22Rv1 (cell line): ENCODE measurements at regions not wholly inside any gene's neighbourhood (a gene's known extent, or its start where the extent isn't known, plus 50 kb on each side); places are given as distances from the start of the nearest gene placed in this dataset.

ENCODE experiments used
- H3K27ac ChIP-seq: fragments of 450-650 bp; 2 replicates; pipeline ENCODE4 v1.5.1; 2017
- ZFX ChIP-seq: fragments of 450-650 bp; IDR thresholded peaks from 2 replicates; pipeline ENCODE4 v1.6.1; 2017; ENCODE audit warnings: antibody characterized with exemption, borderline replicate concordance
- TF ChIP-seq, protein P1 (sequence below): fragments of 450-650 bp; IDR thresholded peaks from 2 replicates; pipeline ENCODE4 v1.5.1; 2017; ENCODE audit warnings: mild to moderate bottlenecking

DNA sequence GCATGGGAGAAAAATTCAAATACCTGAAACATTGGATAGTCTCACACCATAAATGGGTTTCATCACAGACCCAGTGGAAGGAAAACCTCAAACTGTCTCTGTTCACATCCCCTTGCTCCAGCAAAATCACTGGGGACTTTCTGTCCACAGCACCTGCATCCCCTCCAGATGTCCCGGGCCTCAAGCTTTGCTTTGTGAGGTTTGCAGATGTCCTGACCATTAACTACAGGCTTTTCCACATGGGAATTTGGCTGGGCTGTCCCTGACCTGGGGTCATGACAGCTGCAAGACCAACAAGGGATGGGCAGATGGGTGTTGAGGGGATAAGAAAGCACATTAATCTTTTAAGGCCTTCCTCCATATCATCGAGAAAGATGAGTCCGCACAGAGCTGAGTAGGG lies 427.9 kb downstream of the TXNL1 start:
- TF ChIP-seq ZFX = no peak
- TF ChIP-seq, protein P1, sequence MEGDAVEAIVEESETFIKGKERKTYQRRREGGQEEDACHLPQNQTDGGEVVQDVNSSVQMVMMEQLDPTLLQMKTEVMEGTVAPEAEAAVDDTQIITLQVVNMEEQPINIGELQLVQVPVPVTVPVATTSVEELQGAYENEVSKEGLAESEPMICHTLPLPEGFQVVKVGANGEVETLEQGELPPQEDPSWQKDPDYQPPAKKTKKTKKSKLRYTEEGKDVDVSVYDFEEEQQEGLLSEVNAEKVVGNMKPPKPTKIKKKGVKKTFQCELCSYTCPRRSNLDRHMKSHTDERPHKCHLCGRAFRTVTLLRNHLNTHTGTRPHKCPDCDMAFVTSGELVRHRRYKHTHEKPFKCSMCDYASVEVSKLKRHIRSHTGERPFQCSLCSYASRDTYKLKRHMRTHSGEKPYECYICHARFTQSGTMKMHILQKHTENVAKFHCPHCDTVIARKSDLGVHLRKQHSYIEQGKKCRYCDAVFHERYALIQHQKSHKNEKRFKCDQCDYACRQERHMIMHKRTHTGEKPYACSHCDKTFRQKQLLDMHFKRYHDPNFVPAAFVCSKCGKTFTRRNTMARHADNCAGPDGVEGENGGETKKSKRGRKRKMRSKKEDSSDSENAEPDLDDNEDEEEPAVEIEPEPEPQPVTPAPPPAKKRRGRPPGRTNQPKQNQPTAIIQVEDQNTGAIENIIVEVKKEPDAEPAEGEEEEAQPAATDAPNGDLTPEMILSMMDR = no peak
- no peak overlapping the region for H3K27ac ChIP-seq

DNA sequence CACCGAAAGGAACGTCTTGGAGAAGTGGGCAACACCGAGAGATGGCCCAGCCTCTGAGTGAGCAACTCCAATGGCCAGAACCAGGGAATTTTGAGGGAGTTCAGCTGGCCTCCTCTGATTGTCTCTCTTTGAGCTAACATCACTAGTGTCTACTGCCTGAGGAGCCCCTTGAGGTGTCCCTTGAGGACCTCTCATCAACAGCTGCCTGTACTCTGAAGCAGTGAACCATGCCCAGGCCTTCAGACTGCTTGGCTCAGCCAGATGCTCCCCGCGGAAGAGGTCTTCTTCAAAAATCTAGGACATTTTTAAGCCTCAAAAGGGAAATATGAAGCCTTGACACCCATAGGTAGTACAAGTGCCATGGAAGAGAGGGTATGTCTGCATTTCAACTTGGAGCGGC lies 430.4 kb downstream of the TXNL1 start:
- TF ChIP-seq ZFX = no peak
- TF ChIP-seq, protein P1 = no peak
- H3K27ac ChIP-seq = no peak overlapping the region

DNA sequence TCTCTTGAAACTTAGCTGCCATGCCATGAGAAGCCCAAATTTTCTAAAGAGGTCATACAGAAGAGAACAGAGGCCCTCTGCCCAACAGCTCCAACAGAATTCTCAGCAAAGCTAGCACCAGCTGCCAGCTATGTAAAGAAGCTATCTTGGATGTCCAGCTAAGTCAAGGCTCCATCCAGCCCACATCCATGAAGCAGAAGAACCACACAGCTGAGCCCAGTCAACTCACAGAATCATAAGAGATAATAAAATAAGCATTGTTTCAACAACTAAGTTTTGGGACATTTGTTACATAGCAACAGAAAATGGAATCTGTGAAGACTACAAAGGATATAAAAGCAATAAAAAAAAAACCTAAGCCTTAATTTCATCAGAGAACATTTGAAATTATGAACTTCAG lies 434.3 kb downstream of the TXNL1 start:
- TF ChIP-seq ZFX = no peak
- TF ChIP-seq, protein P1 = no peak
- no peak overlapping the region for H3K27ac ChIP-seq

DNA sequence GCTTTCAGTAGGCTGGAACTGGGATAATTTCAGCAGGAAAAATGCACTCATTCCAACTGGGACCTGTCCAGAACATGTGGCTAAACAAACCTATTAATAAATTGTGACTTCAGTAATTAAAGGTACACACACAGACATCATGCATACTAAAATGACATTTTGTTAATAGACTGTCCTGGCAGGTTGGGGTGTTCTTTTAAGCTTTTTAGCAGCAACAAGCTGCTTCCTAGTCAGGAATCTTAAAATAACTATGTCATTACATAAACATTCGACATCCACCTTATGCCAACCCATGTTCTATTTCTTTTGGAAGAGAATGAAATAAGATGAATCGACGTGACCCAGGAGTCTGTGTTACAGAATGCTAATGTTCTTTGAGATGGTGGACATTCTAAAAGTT lies 435.7 kb downstream of the TXNL1 start:
- TF ChIP-seq ZFX = no peak
- TF ChIP-seq, protein P1 = no peak
- H3K27ac ChIP-seq = no peak overlapping the region

DNA sequence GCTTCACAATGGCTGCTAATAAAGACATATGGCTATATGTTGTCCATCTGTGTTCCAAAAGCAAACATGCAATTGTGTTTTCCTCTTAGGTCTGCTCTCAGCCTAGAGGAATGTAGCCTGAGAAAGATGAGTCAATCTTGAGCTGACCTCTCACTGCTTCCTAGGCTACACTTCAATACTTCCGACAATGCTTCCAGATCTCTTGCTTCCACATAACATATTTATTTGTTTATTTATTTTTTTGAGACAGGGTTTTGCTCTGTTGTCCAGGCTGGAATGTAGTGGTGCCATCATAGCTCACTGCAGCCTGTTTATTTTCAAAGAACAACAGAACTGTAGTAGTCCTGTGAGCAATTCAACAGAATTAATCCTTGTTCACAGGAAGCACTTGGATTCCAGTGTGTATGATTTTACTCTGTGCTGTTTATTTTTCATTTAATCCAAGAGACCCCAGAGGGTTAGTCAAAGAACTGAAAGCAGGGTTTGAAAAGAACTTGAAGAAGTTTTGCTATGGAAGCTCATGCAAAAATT lies 437.9 kb downstream of the TXNL1 start:
- H3K27ac ChIP-seq = no peak overlapping the region
- no peak for TF ChIP-seq ZFX
- TF ChIP-seq, protein P1 = no peak

DNA sequence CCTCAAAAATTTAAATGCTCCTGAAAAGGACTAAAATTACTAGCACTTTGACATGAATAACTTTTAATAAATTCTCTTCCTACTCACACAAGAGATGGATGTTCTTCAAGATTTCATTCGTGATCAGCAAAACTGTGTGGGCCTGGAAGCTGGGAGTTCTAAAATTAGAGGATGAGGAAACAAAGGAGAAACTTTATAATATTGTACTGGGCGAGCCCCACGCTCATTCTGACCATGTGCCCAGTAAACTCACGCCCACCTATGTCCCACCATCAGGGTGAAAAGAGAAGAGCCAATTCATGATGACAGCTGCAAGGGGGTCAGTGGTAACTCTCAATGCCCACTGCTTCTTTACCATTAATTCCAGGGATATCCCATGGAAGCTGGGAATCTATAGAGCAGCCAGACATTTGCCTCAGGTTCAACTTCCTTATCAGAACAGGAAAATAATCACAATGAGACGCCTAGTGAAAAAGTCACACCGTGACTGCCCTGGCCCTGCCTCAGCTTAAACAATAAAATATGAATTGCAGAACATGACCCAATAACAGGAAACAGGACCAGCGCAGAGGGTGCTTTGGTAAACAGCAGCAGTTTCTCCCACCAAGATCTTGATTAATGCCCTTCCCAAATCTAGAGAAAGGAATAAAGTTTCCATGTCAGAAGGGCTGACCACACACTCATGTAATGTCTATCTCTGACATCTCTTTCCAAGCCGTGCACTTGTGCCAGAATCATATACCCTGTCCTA lies 438.6 kb downstream of the TXNL1 start:
- H3K27ac ChIP-seq = no peak overlapping the region
- TF ChIP-seq, protein P1 = no peak
- no peak for TF ChIP-seq ZFX

DNA sequence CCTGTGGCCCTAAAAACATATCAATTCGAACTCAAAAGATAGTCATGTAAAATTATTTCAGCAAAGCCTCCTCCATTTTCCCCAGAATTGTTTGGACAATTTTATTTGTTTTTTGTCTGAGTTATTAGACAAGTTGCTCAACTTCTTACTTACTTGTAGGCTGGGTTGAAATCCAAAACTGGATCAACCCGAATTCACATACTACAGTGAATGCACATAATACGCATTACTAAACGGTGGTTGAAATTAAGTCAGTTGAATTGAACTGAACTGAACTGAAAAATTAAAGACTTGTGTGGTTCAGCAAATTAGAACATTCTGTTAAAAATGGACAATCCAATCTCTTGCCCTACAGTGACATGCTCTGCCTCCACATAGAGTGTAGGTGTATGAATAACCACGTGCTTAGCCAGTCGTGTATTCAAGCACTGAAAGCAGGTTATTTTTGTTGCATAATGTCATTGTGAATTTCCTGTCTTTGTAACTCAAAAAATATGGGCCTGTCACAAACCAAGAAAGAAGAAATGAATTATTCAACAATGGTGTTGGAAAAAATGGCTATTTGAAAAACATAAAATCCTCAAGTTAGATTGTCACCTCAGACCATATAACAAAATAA lies 441.0 kb downstream of the TXNL1 start:
- TF ChIP-seq, protein P1 = no peak
- no peak for TF ChIP-seq ZFX
- no peak overlapping the region for H3K27ac ChIP-seq
